ENCODE measurements at regions not wholly inside any gene's neighbourhood (a gene's known extent, or its start where the extent isn't known, plus 50 kb on each side); places are given as distances from the start of the nearest gene placed in this dataset.

GRCh38 chr5:8633259-8633658, 764.3 kb downstream of the MTRR start:
- TF ChIP-seq TCF4 (CRISPR knock-in tag; IDR thresholded peaks at IDR 0.05; ENCODE audit: borderline replicate concordance) (peak; percentile 55), ESRRG (CRISPR knock-in tag; IDR thresholded peaks at IDR 0.05) (no peak)
- peak; percentile 43; the same call in 1 of the 3 replicates for ATAC-seq

DNA sequence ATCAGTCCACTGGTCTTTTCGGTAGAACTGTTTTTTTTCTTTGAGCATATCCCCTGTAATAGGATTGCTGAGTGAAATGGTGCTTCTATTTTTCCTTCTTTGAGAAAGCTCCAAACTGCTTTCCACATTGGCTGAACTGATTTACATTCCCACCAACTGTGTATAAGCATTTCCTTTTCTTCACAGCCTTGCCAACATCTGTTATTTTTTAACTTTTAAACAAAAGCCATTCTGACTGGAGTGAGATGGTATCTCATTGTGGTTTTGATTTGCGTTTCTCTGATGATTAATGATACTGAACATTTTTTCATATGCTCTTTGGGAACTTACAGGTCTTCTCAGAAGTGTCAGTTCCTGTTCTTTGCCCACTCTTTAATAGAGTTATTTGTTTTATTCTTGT, 764.7 kb downstream of the MTRR start:
- ATAC-seq, result peak; percentile 40; the same call in 1 of the 3 replicates
- TF ChIP-seq ZNF8 (CRISPR knock-in tag; IDR thresholded peaks at IDR 0.05) (no peak), PPARA (CRISPR knock-in tag; IDR thresholded peaks at IDR 0.05; ENCODE audit: borderline replicate concordance) (no peak), TCF4 (CRISPR knock-in tag; IDR thresholded peaks at IDR 0.05; ENCODE audit: borderline replicate concordance) (no peak), SNAI2 (CRISPR knock-in tag; IDR thresholded peaks at IDR 0.05) (no peak), BACH2 (CRISPR knock-in tag; IDR thresholded peaks at IDR 0.05; ENCODE audit: borderline replicate concordance) (no peak), GLIS3 (CRISPR knock-in tag; IDR thresholded peaks at IDR 0.05) (no peak)

DNA sequence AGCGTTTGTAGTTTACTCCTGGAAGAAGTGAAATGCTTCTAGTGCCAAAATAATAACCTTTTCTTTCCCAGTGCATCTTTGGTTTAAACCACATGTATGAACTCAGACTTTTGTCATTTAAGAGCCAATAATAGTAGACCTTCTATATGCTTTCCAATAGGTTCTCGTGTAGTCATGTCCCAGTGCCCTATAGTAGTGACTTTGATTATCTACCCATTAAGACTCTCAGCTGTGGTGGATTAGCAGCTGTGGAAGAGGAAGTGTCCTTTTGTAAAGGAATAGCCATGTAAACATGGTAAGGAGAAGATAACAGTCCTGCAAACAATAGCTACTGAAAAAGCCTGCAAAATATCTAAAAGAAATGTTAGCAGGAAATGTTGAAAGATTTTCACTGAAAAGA, 765.3 kb downstream of the MTRR start:
- ATAC-seq, result no peak
- TF ChIP-seq SNAI2 (CRISPR knock-in tag; IDR thresholded peaks at IDR 0.05) (no peak), POU6F1 (CRISPR knock-in tag; IDR thresholded peaks at IDR 0.05; ENCODE audit: borderline replicate concordance, low read depth) (no peak), GLIS3 (CRISPR knock-in tag; IDR thresholded peaks at IDR 0.05) (no peak), ESRRG (CRISPR knock-in tag; IDR thresholded peaks at IDR 0.05) (no peak), ZNF8 (CRISPR knock-in tag; IDR thresholded peaks at IDR 0.05) (no peak), BACH2 (CRISPR knock-in tag; IDR thresholded peaks at IDR 0.05; ENCODE audit: borderline replicate concordance) (no peak), RARB (CRISPR knock-in tag; IDR thresholded peaks at IDR 0.05) (no peak), ZC3H10 (CRISPR knock-in tag; IDR thresholded peaks at IDR 0.05) (no peak), PPARA (CRISPR knock-in tag; IDR thresholded peaks at IDR 0.05; ENCODE audit: borderline replicate concordance) (no peak), OSR1 (CRISPR knock-in tag; IDR thresholded peaks at IDR 0.05) (no peak), ZFP30 (CRISPR knock-in tag; IDR thresholded peaks at IDR 0.05) (no peak), ZNF565 (CRISPR knock-in tag; conservative IDR thresholded peaks at IDR 0.05; ENCODE audit: low read depth) (no peak), ZNF70 (CRISPR knock-in tag; IDR thresholded peaks at IDR 0.05) (no peak), TCF4 (CRISPR knock-in tag; IDR thresholded peaks at IDR 0.05; ENCODE audit: borderline replicate concordance) (no peak)
- TF ChIP-seq, protein P1, sequence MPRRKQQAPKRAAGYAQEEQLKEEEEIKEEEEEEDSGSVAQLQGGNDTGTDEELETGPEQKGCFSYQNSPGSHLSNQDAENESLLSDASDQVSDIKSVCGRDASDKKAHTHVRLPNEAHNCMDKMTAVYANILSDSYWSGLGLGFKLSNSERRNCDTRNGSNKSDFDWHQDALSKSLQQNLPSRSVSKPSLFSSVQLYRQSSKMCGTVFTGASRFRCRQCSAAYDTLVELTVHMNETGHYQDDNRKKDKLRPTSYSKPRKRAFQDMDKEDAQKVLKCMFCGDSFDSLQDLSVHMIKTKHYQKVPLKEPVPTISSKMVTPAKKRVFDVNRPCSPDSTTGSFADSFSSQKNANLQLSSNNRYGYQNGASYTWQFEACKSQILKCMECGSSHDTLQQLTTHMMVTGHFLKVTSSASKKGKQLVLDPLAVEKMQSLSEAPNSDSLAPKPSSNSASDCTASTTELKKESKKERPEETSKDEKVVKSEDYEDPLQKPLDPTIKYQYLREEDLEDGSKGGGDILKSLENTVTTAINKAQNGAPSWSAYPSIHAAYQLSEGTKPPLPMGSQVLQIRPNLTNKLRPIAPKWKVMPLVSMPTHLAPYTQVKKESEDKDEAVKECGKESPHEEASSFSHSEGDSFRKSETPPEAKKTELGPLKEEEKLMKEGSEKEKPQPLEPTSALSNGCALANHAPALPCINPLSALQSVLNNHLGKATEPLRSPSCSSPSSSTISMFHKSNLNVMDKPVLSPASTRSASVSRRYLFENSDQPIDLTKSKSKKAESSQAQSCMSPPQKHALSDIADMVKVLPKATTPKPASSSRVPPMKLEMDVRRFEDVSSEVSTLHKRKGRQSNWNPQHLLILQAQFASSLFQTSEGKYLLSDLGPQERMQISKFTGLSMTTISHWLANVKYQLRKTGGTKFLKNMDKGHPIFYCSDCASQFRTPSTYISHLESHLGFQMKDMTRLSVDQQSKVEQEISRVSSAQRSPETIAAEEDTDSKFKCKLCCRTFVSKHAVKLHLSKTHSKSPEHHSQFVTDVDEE (CRISPR knock-in tag; IDR thresholded peaks at IDR 0.05), result no peak
- TF ChIP-seq, protein P2, sequence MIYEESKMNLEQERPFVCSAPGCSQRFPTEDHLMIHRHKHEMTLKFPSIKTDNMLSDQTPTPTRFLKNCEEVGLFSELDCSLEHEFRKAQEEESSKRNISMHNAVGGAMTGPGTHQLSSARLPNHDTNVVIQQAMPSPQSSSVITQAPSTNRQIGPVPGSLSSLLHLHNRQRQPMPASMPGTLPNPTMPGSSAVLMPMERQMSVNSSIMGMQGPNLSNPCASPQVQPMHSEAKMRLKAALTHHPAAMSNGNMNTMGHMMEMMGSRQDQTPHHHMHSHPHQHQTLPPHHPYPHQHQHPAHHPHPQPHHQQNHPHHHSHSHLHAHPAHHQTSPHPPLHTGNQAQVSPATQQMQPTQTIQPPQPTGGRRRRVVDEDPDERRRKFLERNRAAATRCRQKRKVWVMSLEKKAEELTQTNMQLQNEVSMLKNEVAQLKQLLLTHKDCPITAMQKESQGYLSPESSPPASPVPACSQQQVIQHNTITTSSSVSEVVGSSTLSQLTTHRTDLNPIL (CRISPR knock-in tag; IDR thresholded peaks at IDR 0.05; ENCODE audit: low read depth), result no peak
- TF ChIP-seq, protein P3, sequence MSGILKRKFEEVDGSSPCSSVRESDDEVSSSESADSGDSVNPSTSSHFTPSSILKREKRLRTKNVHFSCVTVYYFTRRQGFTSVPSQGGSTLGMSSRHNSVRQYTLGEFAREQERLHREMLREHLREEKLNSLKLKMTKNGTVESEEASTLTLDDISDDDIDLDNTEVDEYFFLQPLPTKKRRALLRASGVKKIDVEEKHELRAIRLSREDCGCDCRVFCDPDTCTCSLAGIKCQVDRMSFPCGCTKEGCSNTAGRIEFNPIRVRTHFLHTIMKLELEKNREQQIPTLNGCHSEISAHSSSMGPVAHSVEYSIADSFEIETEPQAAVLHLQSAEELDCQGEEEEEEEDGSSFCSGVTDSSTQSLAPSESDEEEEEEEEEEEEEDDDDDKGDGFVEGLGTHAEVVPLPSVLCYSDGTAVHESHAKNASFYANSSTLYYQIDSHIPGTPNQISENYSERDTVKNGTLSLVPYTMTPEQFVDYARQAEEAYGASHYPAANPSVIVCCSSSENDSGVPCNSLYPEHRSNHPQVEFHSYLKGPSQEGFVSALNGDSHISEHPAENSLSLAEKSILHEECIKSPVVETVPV (CRISPR knock-in tag; IDR thresholded peaks at IDR 0.05), result no peak

- ATAC-seq, result no peak
These were observed 773.0 kb downstream of the MTRR start for GRCh38 chr5:8641786-8642505.

More at GRCh38 chr5:8641786-8642505, 773.0 kb downstream of the MTRR start:
- no peak for TF ChIP-seq TOX (CRISPR knock-in tag; IDR thresholded peaks at IDR 0.05; ENCODE audit: borderline replicate concordance)
- no peak for TF ChIP-seq ZNF8 (CRISPR knock-in tag; IDR thresholded peaks at IDR 0.05)
- TF ChIP-seq, protein P3 (CRISPR knock-in tag; IDR thresholded peaks at IDR 0.05), result no peak

Measured in SK-N-SH treated with all-trans-retinoic acid at 6 μM for 48 hours (cell line).